Mammary epithelial cell (primary cell): ENCODE measurements at regions not wholly inside any gene's neighbourhood (a gene's known extent, or its start where the extent isn't known, plus 50 kb on each side); places are given as distances from the start of the nearest gene placed in this dataset.

Source experiments
- EZH2 ChIP-seq: IDR thresholded peaks from 2 replicates; pipeline ENCODE4 v1.6.1; 2012; ENCODE audit warnings: low read length, inconsistent platforms, borderline replicate concordance
- TF ChIP-seq, protein P1 (sequence below), 2 donors: IDR thresholded peaks in 1 of 2; conservative IDR thresholded peaks in 1 of 2; 2 replicates each; pipeline ENCODE4 v1.5.1; 2011 to 2012; ENCODE audit warnings: inconsistent platforms in 2 of 2, low read length in 2 of 2, mild to moderate bottlenecking in 2 of 2, control low read depth in 1 of 2, low read depth in 1 of 2; ENCODE audit not compliant: insufficient read depth in 1 of 2; ENCODE audit errors: extremely low read depth in 1 of 2

DNA sequence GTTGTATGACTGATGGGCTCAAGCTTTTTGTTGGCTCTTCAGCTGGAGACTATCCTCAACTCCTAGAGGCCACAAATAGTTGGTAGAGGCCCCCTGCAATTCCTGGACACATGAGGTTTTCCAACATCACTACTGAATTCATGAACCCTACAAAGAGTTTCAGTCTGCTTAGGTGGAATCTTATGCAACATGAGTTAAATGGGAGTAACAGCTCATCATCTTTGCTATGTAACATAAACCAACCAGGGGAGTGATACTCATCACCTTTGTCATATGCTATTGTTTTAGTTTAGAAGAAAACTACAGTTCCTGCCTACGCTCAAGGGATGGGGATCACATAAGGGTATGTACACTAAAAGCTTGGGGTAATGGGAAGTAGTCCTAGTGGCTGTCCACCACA lies 729.4 kb downstream of the SORCS1 start:
- TF ChIP-seq, protein P1, sequence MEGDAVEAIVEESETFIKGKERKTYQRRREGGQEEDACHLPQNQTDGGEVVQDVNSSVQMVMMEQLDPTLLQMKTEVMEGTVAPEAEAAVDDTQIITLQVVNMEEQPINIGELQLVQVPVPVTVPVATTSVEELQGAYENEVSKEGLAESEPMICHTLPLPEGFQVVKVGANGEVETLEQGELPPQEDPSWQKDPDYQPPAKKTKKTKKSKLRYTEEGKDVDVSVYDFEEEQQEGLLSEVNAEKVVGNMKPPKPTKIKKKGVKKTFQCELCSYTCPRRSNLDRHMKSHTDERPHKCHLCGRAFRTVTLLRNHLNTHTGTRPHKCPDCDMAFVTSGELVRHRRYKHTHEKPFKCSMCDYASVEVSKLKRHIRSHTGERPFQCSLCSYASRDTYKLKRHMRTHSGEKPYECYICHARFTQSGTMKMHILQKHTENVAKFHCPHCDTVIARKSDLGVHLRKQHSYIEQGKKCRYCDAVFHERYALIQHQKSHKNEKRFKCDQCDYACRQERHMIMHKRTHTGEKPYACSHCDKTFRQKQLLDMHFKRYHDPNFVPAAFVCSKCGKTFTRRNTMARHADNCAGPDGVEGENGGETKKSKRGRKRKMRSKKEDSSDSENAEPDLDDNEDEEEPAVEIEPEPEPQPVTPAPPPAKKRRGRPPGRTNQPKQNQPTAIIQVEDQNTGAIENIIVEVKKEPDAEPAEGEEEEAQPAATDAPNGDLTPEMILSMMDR (conservative IDR thresholded peaks at IDR 0.05 in 1 of 2, IDR thresholded peaks at IDR 0.05 in 1 of 2; ENCODE audit: extremely low read depth in 1 of 2, insufficient read depth in 1 of 2, low read depth in 1 of 2, low read length in 2 of 2), result no peak
- TF ChIP-seq EZH2, result no peak
